Mammary epithelial cell (primary cell): ENCODE measurements at regions not wholly inside any gene's neighbourhood (a gene's known extent, or its start where the extent isn't known, plus 50 kb on each side); places are given as distances from the start of the nearest gene placed in this dataset.

ENCODE experiments used
- EZH2 ChIP-seq: IDR thresholded peaks from 2 replicates; pipeline ENCODE4 v1.6.1; 2012; ENCODE audit warnings: low read length, inconsistent platforms, borderline replicate concordance
- TF ChIP-seq, protein P1 (sequence below), 2 donors: IDR thresholded peaks in 1 of 2; conservative IDR thresholded peaks in 1 of 2; 2 replicates each; pipeline ENCODE4 v1.5.1; 2011 to 2012; ENCODE audit warnings: inconsistent platforms in 2 of 2, low read length in 2 of 2, mild to moderate bottlenecking in 2 of 2, control low read depth in 1 of 2, low read depth in 1 of 2; ENCODE audit not compliant: insufficient read depth in 1 of 2; ENCODE audit errors: extremely low read depth in 1 of 2

DNA sequence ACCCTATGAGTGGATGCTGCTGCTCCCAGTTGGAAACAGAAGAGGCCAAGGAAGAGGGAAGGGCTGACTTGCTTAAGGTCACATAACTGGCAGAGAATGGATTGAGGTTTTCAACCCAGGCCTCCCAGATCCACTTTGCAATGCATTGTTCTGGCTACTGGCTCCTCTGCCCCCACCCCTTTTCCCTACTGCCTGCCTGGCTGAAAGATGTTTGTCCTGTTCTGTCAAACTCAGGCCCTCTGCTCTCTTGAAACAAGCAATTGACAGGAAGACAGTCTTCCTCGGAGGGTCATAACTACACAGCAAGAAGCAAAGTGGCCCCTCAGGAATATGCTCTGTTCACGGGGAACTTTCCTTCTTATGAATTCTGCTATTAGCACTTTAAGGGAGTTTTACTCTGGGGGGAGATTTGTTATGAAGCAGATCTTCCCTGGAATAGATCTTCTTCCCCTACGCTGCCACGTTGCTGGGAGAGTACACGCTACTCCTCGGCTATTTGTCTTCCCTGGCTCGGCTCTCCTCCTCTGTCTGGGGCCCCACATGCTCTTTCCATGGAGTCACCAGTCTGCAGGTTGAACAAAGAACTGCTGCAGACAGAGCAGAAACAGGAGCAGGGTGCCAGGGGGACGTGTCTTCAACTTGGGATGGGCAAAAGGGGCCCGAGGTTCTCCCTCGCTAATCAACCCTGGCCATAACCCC, 436.1 kb downstream of the TYW1 start:
- no peak for TF ChIP-seq EZH2
- TF ChIP-seq, protein P1, sequence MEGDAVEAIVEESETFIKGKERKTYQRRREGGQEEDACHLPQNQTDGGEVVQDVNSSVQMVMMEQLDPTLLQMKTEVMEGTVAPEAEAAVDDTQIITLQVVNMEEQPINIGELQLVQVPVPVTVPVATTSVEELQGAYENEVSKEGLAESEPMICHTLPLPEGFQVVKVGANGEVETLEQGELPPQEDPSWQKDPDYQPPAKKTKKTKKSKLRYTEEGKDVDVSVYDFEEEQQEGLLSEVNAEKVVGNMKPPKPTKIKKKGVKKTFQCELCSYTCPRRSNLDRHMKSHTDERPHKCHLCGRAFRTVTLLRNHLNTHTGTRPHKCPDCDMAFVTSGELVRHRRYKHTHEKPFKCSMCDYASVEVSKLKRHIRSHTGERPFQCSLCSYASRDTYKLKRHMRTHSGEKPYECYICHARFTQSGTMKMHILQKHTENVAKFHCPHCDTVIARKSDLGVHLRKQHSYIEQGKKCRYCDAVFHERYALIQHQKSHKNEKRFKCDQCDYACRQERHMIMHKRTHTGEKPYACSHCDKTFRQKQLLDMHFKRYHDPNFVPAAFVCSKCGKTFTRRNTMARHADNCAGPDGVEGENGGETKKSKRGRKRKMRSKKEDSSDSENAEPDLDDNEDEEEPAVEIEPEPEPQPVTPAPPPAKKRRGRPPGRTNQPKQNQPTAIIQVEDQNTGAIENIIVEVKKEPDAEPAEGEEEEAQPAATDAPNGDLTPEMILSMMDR (conservative IDR thresholded peaks at IDR 0.05 in 1 of 2, IDR thresholded peaks at IDR 0.05 in 1 of 2; ENCODE audit: extremely low read depth in 1 of 2, insufficient read depth in 1 of 2, low read depth in 1 of 2, low read length in 2 of 2), result no peak
